GM19240 (cell line): ENCODE measurements at regions not wholly inside any gene's neighbourhood (a gene's known extent, or its start where the extent isn't known, plus 50 kb on each side); places are given as distances from the start of the nearest gene placed in this dataset.
"Not testable (repeated sequence)": the region's sequence is repeated elsewhere in the genome, so short reads cannot be mapped to it uniquely, and the experiment has no call there.

Experiments used
- DNase-seq: peaks from one replicate; pipeline ENCODE4 v3.0.0; 2011; ENCODE audit warnings: low spot score; ENCODE audit not compliant: insufficient read length

- DNase-seq = no peak
Observed at GRCh38 chr3:176347424-176348146, 849.7 kb downstream of the TBL1XR1 start.

- no peak for DNase-seq
Observed at GRCh38 chr3:176341963-176342362, 855.3 kb downstream of the TBL1XR1 start.

- no peak for DNase-seq
Observed at GRCh38 chr3:176328666-176329065, 868.6 kb downstream of the TBL1XR1 start.

GRCh38 chr3:176328198-176328597 lies 869.1 kb downstream of the TBL1XR1 start:
- DNase-seq = no peak

GRCh38 chr3:176326894-176327490 lies 870.3 kb downstream of the TBL1XR1 start:
- DNase-seq = not testable (repeated sequence)

GRCh38 chr3:176321532-176321931 lies 875.8 kb downstream of the TBL1XR1 start:
- DNase-seq = not testable (repeated sequence)

GRCh38 chr3:176321099-176321498 lies 876.2 kb downstream of the TBL1XR1 start:
- no peak for DNase-seq

- DNase-seq = no peak
Observed at GRCh38 chr3:176313426-176313825, 883.9 kb downstream of the TBL1XR1 start.

GRCh38 chr3:176310641-176311040 lies 886.6 kb downstream of the TBL1XR1 start:
- no peak for DNase-seq

- DNase-seq = no peak
Observed at GRCh38 chr3:176302271-176302670, 895.0 kb downstream of the TBL1XR1 start.

GRCh38 chr3:176296066-176296597 lies 901.1 kb downstream of the TBL1XR1 start:
- DNase-seq = no peak

GRCh38 chr3:176293276-176293675 lies 904.0 kb downstream of the TBL1XR1 start:
- DNase-seq = no peak

- no peak for DNase-seq
Observed at GRCh38 chr3:176286476-176287085, 910.7 kb downstream of the TBL1XR1 start.

- no peak for DNase-seq
Observed at GRCh38 chr3:176275538-176275937, 921.7 kb downstream of the TBL1XR1 start.

GRCh38 chr3:176275113-176275512 lies 922.2 kb downstream of the TBL1XR1 start:
- DNase-seq = no peak

GRCh38 chr3:176274161-176274560 lies 923.1 kb downstream of the TBL1XR1 start:
- no peak for DNase-seq

- no peak for DNase-seq
Observed at GRCh38 chr3:176262071-176262470, 935.2 kb downstream of the TBL1XR1 start.

GRCh38 chr3:176247191-176247590 lies 950.1 kb downstream of the TBL1XR1 start:
- no peak for DNase-seq

GRCh38 chr3:176219970-176220369 lies 977.3 kb downstream of the TBL1XR1 start:
- DNase-seq = no peak

- no peak for DNase-seq
Observed at GRCh38 chr3:176214758-176215157, 982.5 kb downstream of the TBL1XR1 start.

- not testable (repeated sequence) for DNase-seq
Observed at GRCh38 chr3:176213314-176213713, 984.0 kb downstream of the TBL1XR1 start.

GRCh38 chr3:176208915-176209314 lies 988.4 kb downstream of the TBL1XR1 start:
- no peak for DNase-seq
